Activated T-helper 17 cell treated with anti-CD3 and anti-CD28 coated beads, Interleukin-2, amount 50 U/mL, for 72 hours (primary cell): ENCODE measurements at regions not wholly inside any gene's neighbourhood (a gene's known extent, or its start where the extent isn't known, plus 50 kb on each side); places are given as distances from the start of the nearest gene placed in this dataset.
"Not testable (repeated sequence)": the region's sequence is repeated elsewhere in the genome, so short reads cannot be mapped to it uniquely, and the experiment has no call there.

Experiments used
- ATAC-seq: fragments of 150-1000 bp; cut with Tn5 transposase; replicated peaks from 2 replicates; pipeline ENCODE4 v1.10.0; 2021; ENCODE audit warnings: mild to moderate bottlenecking, moderate library complexity
- H3K27ac Mint-ChIP-seq: one replicate; pipeline ENCODE4 v1.8.0; 2022; ENCODE audit warnings: mixed read lengths
- H3K27me3 Mint-ChIP-seq: one replicate; pipeline ENCODE4 v1.8.0; 2022; ENCODE audit warnings: mixed read lengths
- H3K36me3 Mint-ChIP-seq: one replicate; pipeline ENCODE4 v1.8.0; 2022; ENCODE audit warnings: low read depth, mild to moderate bottlenecking, mixed read lengths
- H3K4me1 Mint-ChIP-seq: one replicate; pipeline ENCODE4 v1.8.0; 2022; ENCODE audit warnings: mixed read lengths
- H3K4me3 Mint-ChIP-seq: one replicate; pipeline ENCODE4 v1.8.0; 2022; ENCODE audit warnings: mild to moderate bottlenecking, mixed read lengths
- H3K9me3 Mint-ChIP-seq: one replicate; pipeline ENCODE4 v1.8.0; 2022; ENCODE audit warnings: mixed read lengths

DNA sequence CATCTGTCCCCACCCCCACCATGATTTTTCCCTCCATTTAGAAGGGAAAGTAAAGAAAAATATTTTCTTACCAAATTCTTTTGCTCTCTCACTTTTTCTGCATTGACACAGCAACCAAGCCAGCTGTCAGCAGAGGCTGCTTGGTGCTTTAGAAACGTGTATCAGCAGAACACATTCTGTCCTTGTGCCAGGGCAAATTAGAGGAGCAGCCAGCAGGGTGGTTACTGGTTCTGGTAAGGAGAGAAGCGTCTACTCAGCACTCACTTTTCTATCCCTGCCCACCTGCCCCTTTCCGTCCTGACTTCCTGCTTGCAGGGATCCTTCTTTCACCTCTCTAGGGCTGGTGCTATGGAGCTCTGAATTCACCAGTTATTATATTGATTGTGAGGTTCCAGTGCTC, 327.5 kb upstream of the PDE3A start:
- Mint-ChIP-seq H3K9me3 (no peaks in the 10 kb centered on the region), H3K4me3 (no peak overlapping the region), H3K27ac (no peak overlapping the region), H3K36me3 (no peaks in the 10 kb centered on the region), H3K4me1 (no peaks in the 10 kb centered on the region), H3K27me3 (peaks cover 9% of the 10 kb centered on the region)
- ATAC-seq, result no peak

DNA sequence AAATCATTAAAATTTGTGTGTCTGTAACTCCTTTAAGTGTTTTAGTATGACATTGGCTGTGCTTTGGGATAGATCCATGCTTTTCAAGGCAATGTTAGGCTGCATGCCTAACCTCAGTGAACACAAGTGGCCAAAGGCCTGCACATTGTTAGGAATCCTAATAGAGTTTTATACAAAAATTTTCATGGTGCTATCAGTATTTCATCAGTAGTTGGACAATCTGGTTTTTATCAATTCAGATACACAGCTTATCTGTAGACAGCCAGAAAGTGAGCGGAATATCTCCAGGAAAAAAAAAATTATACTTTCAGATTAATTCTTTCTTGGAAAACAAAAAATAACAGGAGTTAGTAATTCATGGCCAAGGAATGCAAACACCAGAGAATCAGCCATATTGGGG, 324.0 kb upstream of the PDE3A start:
- Mint-ChIP-seq H3K27ac (no peak overlapping the region), H3K9me3 (no peaks in the 10 kb centered on the region), H3K4me3 (no peak overlapping the region), H3K4me1 (no peaks in the 10 kb centered on the region), H3K27me3 (peaks cover 10% of the 10 kb centered on the region), H3K36me3 (no peaks in the 10 kb centered on the region)
- ATAC-seq, result no peak

DNA sequence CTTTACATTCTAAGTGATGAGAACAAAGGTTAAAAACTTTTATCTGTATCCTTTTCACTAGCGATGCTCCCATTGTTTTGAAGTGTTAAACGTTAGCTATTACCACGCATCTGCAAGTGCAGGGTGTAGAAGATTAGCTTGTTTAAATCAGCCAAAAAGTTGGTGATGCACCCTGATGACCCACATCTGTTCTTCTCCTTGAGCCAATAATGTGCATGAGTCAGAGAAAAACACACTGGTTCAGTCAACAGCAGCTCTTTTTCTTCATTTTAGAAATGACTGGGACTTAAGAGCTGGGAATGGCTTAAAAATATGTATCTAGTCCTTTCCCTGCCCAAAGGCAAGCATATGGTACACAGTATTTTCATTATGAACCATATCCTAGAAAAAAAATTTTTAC, 323.5 kb upstream of the PDE3A start:
- Mint-ChIP-seq H3K27me3 (peaks cover 10% of the 10 kb centered on the region), H3K4me3 (no peak overlapping the region), H3K36me3 (no peaks in the 10 kb centered on the region), H3K27ac (no peak overlapping the region), H3K9me3 (no peaks in the 10 kb centered on the region), H3K4me1 (no peaks in the 10 kb centered on the region)
- ATAC-seq, result no peak

DNA sequence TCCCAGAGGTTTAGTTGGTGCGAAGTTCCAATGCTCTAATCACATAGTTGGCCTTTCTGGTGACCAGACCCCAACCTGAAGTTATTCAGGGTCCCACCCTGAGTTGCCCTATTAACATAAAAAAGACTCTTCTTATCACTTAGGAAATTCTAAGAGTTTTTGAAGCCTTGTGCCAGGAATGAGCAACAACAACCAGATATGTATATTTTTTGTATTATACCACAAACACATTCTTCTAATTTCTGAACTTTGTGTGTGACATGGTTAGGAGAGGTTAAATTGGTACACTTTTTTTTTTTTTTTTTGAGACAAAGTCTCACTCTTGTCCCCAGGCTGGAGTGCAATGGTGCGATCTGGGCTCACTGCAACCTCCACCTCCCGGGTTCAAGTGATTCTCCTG, 320.4 kb upstream of the PDE3A start:
- H3K4me3 Mint-ChIP-seq, result no peak overlapping the region
- no peaks in the 10 kb centered on the region for H3K36me3 Mint-ChIP-seq
- H3K27ac Mint-ChIP-seq, result no peak overlapping the region
- H3K4me1 Mint-ChIP-seq, result no peaks in the 10 kb centered on the region
- no peak for ATAC-seq
- peaks cover 3% of the 10 kb centered on the region for H3K27me3 Mint-ChIP-seq
- H3K9me3 Mint-ChIP-seq, result no peaks in the 10 kb centered on the region

DNA sequence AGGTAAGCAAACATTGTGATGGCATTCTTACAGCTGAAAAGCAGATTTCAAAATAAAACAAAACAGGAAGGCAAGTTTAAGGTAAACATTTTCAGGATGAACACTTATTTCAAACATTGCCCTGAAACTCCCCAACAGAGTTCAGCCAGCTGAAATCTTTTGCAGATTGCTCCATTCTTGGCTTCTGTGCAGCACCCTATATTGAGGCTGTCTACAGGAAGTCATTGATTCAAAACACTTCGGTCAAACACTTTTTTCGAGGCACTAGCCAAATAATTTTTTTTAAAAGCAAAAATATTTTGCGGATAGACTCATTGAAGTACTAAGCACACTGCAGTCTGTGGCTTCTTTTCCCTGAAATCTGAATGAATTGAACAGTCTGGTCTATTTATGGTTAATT, 318.1 kb upstream of the PDE3A start:
- Mint-ChIP-seq H3K27ac (no peak overlapping the region), H3K9me3 (no peaks in the 10 kb centered on the region), H3K4me3 (no peak overlapping the region), H3K27me3 (peaks cover 3% of the 10 kb centered on the region), H3K36me3 (no peaks in the 10 kb centered on the region), H3K4me1 (no peaks in the 10 kb centered on the region)
- ATAC-seq, result no peak

DNA sequence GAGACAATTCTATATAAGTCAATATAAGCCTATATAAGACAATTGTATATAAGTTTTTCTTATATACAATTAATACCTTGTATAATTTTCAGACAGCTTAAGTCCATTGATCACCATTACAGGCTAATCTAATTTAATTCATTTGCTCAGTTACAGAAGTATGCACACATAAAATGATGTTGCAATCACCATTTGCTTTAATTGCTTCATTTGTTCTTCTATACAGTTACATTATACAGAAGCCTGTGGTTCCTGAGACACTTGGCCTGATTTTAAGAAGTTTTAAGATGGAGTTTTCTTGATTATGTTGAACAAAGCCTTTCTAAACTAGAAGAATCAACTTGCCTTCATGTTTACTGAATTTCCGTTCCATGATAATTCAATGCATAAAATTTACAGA, 314.6 kb upstream of the PDE3A start:
- Mint-ChIP-seq H3K27ac (no peak overlapping the region), H3K36me3 (no peaks in the 10 kb centered on the region), H3K4me3 (no peak overlapping the region), H3K27me3 (peaks cover 2% of the 10 kb centered on the region), H3K4me1 (no peaks in the 10 kb centered on the region), H3K9me3 (no peaks in the 10 kb centered on the region)
- no peak for ATAC-seq

DNA sequence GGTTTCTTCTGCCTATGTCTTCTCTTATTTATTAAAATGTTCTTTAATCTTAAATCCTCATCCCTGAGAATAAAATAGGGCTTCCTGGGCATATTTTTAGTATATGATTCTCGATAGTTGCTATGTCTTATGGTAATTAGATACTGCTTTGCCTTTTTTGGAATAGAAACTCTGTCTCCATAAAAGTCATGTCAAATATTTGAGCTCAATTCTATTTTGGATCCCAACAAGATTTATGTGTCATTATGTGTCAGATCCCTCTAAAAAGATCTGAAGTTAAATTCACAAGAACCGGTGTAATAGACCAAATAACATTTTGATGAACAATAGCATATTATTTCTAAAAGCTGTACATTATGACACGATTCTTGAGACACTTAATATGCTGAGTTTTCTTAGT, 312.5 kb upstream of the PDE3A start:
- H3K27ac Mint-ChIP-seq, result no peak overlapping the region
- H3K4me3 Mint-ChIP-seq, result no peak overlapping the region
- no peaks in the 10 kb centered on the region for H3K36me3 Mint-ChIP-seq
- no peak for ATAC-seq
- H3K27me3 Mint-ChIP-seq, result no peaks in the 10 kb centered on the region
- H3K9me3 Mint-ChIP-seq, result no peaks in the 10 kb centered on the region
- H3K4me1 Mint-ChIP-seq, result no peaks in the 10 kb centered on the region

DNA sequence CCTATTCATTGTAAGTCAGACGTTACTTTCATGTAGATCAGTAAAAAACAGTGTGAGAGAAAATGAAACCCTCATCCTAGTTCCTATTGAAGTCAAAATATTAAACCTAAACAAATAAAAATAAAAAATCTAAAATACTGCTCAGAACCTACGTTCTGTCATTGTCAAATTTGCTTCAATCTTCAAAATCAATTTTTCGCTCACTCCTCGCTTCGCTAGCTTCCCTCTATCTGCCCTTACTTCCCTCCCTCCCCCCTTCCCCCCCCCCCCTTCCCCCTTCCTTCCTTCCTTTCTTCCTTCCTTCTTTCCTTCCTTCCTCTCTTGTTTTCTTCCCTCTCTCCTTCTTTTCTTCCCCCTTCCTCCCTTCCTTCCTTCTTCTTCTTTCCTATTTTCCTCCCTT, 310.9 kb upstream of the PDE3A start:
- Mint-ChIP-seq H3K9me3 (peaks cover 3% of the 10 kb centered on the region), H3K27me3 (no peaks in the 10 kb centered on the region), H3K4me3 (no peak overlapping the region), H3K36me3 (no peaks in the 10 kb centered on the region), H3K4me1 (no peaks in the 10 kb centered on the region), H3K27ac (no peak overlapping the region)
- no peak for ATAC-seq

DNA sequence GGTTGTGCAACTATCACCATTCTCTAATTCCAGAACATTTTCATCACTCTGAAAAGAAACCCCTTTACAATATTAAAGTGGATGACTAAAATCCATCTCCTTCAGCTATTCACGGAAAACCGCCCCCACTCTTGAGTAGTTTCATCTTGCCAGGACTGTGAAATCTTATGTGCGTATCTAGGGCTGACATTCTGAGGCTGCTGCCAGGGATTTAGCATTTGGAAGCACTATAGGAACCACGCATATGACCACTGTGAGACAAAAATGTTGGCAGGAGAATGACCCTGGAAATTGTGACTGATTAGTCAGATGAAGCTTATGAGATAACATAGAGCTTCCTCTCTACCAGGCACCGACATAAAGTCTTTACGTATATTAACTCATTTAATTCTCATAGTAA, 305.2 kb upstream of the PDE3A start:
- peaks cover 14% of the 10 kb centered on the region for H3K9me3 Mint-ChIP-seq
- ATAC-seq, result no peak
- H3K36me3 Mint-ChIP-seq, result no peaks in the 10 kb centered on the region
- no peak overlapping the region for H3K4me3 Mint-ChIP-seq
- peaks cover 6% of the 10 kb centered on the region for H3K27me3 Mint-ChIP-seq
- no peaks in the 10 kb centered on the region for H3K4me1 Mint-ChIP-seq
- H3K27ac Mint-ChIP-seq, result no peak overlapping the region

DNA sequence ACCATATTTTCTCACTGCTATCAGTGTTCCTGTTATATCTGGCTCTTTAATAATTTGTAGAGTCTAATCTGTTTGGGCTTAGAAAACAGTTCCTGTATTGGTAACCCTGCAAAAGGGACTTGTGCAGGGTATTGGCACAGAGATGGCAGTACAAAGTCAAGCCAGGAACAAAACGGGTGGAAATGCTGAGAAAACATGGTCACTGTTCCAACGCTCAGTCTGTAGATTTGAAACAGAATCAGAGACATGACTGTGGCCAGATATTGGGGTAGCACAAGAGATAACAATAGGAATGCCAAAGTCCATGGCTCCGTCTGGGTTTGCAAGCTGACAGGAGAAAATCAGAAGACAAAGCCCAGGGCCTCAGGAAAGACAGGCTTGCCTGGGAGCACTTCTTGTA, 290.7 kb upstream of the PDE3A start:
- Mint-ChIP-seq H3K27me3 (no peaks in the 10 kb centered on the region), H3K4me3 (no peak overlapping the region), H3K9me3 (peaks cover 3% of the 10 kb centered on the region), H3K4me1 (no peaks in the 10 kb centered on the region), H3K36me3 (no peaks in the 10 kb centered on the region), H3K27ac (no peak overlapping the region)
- no peak for ATAC-seq

DNA sequence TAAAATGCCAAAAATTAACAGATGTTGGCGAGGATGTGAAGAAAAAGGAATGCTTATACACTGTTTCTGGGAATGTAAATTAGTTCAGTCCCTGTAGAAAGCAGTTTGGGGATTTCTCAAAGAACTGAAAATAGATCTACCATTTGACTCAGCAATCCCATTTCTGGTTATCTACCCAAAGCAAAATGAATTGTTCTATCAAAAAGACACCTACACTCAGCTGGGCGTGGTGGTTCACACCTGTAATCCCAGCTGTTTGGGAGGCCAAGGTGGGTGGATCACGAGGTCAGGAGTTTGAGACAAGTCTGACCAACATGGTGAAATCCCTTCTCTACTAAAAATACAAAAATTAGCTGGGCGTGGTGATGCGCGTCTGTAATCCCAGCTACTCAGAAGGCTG, 279.3 kb upstream of the PDE3A start:
- Mint-ChIP-seq H3K4me3 (no peak overlapping the region), H3K27ac (no peak overlapping the region), H3K9me3 (no peaks in the 10 kb centered on the region), H3K4me1 (no peaks in the 10 kb centered on the region), H3K27me3 (no peaks in the 10 kb centered on the region), H3K36me3 (no peaks in the 10 kb centered on the region)
- no peak for ATAC-seq

DNA sequence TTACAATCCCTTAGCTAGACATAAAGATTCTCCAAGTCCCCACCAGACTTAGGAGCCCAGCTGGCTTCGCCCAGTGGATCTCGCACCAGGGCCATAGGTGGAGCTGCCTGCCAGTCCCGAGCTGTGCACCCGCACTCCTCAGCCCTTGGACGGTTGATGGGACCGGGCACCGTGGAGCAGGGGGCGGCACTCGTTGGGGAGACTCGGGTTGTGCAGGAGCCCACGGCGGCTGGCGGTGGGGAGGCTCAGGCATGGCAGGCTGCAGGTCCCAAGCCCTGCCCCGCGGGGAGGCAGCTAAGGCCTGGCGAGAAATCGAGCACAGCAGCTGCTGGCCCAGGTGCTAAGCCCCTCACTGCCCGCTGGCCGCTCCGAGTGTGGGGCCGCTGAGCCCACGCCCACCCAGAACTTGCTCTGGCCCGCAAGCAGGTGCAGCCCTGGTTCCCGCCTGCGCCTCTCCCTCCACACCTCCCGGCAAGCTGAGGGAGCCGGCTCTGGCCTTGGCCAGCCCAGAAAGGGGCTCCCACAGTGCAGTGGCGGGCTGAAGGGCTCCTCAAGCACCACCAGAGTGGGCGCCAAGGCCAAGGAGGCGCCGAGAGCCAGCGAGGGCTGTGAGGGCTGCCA, 275.0 kb upstream of the PDE3A start:
- not testable (repeated sequence) for H3K4me1 Mint-ChIP-seq, H3K36me3 Mint-ChIP-seq, H3K9me3 Mint-ChIP-seq, H3K27ac Mint-ChIP-seq, H3K4me3 Mint-ChIP-seq, H3K27me3 Mint-ChIP-seq, ATAC-seq

DNA sequence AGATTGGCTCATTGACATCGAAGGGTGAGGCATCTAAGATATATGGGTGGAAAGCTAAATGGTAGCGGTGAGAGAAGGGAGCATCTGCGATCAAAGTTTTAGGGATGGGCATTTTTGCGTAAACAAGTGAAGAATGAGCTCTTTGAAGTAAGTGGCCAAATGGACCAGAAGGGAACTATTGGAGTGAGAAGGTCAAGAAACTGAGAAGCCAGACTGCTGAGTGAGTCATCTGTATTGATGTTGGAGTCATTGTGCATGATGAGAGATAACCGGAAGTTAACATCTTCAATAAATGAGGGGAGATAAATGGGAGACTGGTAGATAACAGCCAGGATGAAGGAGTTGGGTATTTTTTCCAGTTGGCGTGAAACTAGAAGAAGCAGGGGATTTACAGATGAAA, 271.9 kb upstream of the PDE3A start:
- H3K27me3 Mint-ChIP-seq, result no peaks in the 10 kb centered on the region
- H3K36me3 Mint-ChIP-seq, result no peaks in the 10 kb centered on the region
- no peaks in the 10 kb centered on the region for H3K9me3 Mint-ChIP-seq
- ATAC-seq, result no peak
- H3K27ac Mint-ChIP-seq, result no peak overlapping the region
- no peaks in the 10 kb centered on the region for H3K4me1 Mint-ChIP-seq
- no peak overlapping the region for H3K4me3 Mint-ChIP-seq

DNA sequence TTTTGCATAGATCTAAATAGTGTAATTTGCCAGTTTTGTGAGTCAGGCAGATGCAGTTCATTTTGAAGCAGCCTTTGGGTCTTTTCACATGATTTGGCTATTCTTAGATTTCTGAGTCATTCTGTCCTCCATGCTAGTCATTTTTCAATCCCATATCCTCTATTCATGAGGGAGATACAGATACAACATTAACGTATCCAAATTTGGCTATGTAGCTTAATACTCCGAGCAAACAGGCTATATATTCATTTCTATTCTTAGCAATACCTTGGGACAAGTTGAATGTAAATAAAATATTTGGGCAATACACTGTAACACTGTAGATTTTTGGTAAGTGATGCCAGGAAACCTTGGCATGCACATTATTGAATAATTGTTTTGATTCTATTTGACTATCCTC, 270.7 kb upstream of the PDE3A start:
- no peaks in the 10 kb centered on the region for H3K4me1 Mint-ChIP-seq
- no peak overlapping the region for H3K27ac Mint-ChIP-seq
- no peaks in the 10 kb centered on the region for H3K36me3 Mint-ChIP-seq
- no peak overlapping the region for H3K4me3 Mint-ChIP-seq
- no peak for ATAC-seq
- no peaks in the 10 kb centered on the region for H3K9me3 Mint-ChIP-seq
- H3K27me3 Mint-ChIP-seq, result no peaks in the 10 kb centered on the region

DNA sequence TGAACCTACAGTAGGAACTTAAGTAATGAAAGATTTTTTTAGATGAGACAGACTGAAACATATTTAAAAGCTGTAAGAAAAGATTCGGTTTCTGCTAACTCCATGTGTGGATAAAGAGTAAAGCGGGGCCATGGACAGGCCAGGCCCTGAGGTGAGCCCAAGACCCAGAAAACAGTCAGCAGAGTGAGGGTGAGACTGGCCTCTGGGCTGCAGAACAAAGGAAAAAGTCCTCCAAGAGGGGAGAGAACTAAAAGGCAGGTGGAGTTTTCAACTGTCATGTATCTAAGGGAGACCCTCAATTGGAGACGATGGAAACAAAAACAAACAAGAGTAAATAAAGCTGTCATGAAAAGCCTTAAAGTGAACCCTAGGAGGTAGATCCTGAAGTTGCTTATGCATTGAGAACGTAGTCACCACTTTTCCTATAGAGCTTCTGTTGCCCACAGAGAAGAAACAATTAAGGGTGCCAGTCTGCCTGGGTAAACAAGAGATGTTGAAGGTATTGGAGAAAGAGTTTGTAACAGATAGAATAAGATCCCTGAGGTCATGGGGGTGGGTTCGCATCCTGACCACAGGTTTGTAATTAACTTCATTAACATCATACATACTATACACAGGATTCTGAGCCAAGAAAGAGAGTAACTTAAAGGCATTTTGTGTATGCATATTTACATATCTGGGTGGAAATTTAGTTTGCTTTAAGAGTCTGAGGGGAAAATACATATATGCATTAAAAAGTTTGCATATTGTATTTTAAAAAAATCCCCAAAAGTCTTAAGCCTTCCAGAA, 268.7 kb upstream of the PDE3A start:
- Mint-ChIP-seq H3K27me3 (no peaks in the 10 kb centered on the region), H3K9me3 (no peaks in the 10 kb centered on the region), H3K27ac (no peak overlapping the region), H3K4me3 (no peak overlapping the region), H3K4me1 (no peaks in the 10 kb centered on the region), H3K36me3 (no peaks in the 10 kb centered on the region)
- no peak for ATAC-seq

DNA sequence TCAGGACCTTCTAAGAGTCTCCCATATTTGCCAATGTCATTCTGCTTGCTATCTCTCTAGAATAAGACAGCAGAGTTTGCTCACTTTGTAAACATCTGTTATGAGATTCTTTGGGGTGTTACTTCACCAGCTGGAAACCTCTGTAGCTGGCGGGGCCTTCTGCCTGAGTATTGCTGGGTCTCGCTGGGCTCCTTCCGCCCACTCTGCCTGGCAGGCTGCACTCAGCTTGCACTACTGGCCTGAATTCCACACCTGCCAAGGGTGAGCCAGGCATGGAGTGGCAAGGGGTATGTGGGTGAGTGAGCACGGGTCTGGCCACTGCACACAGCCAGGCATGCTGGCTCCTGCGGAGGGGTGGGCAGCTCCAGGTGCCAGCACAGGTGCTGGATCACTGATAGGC, 267.3 kb upstream of the PDE3A start:
- ATAC-seq, result no peak
- Mint-ChIP-seq H3K27me3 (no peaks in the 10 kb centered on the region), H3K27ac (no peak overlapping the region), H3K4me1 (no peaks in the 10 kb centered on the region), H3K36me3 (no peaks in the 10 kb centered on the region), H3K9me3 (no peaks in the 10 kb centered on the region), H3K4me3 (no peak overlapping the region)
